GM21381 (cell line): ENCODE measurements at regions not wholly inside any gene's neighbourhood (a gene's known extent, or its start where the extent isn't known, plus 50 kb on each side); places are given as distances from the start of the nearest gene placed in this dataset.
"Not testable (repeated sequence)": the region's sequence is repeated elsewhere in the genome, so short reads cannot be mapped to it uniquely, and the experiment has no call there.

ENCODE experiments used
- ATAC-seq: cut with Tn5 transposase; IDR thresholded peaks from one replicate; pipeline ENCODE4 v1.9.1; 2021; ENCODE audit warnings: mild to moderate bottlenecking, moderate library complexity; ENCODE audit not compliant: unreplicated experiment

DNA sequence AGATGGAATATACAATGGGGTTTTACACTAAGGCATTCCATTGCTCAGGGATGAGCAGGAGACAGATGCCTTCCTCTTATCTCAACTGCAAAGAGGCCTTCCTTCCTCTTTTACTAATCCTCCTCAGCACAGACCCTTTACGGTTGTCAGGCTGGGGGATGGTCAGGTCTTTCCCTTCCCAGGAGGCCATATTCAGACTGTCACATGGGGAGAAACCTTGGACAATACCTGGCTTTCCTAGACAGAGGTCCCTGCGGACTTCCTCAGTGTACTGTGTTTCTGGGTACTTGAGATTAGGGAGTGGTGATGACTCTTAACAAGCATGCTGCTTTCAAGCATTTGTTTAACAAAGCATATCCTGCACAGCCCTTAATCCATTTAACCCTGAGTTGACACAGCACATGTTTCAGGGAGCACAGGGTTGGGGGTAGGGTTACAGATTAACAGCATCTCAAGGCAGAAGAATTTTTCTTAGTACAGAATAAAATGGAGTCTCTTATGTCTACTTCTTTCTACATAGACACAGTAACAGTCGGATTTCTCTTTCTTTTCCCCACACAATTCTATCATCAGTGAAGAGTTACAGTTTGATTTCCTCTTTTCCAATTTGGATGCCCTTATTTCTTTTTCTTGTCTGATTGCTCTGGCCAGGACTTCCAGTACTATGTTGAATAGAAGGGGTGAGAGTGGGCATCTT, 737.1 kb downstream of the TRHDE start:
- not testable (repeated sequence) for ATAC-seq

DNA sequence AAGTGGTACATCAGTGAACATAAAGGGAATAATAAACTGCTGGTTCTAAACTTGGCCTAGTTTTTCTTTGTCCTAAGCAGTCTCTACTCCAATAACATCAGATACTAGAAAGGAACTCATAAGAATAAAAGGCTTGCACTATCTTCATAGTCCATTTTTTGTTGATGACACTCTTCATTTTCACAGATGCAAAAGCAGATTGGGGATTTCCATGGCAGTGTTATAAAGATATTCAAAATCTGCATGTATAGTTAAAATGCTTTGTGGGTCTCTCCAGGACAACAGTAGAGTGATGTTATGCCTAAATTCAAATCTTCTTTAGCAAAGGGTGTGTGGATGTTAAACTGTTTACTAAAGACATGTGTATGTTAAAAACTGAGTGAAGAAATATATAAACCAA, 745.8 kb downstream of the TRHDE start:
- no peak for ATAC-seq

DNA sequence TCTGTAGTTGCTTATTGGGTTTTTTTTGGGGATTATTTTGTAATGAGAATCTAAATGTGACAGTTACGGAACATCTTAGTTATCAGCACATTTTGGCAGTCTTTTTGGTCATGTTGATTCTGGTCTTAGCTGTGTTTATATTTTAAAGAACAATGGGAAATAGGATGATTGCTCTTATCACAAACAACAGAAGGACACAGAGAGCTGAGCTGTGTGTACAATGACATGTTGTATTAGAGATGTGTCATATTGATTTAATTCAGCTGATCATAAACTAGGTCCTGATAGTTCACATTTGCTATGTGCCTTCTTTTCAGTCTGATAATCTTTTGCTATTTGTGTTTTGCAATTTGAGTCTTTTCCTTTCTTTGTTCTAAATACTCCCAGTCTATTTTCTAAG, 781.7 kb downstream of the TRHDE start:
- no peak for ATAC-seq

DNA sequence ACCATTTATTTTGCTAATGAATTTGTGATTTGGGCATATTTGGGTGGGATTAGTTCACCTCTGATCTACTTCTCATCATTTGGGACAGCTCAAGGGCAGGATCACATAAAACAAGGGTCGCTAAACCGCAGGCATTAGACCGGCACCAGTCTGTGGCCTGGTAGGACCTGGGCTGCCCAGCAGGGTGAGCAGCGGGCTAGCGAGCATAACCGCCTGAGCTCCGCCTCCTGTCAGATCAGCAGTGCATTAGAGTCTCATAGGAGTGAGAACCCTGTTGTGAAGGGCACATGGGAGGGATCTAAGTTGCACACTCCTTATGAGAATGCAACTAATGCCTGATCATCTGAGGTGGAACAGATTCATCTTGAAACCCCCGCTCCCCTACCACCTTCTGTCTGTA, 785.3 kb downstream of the TRHDE start:
- ATAC-seq, result no peak

DNA sequence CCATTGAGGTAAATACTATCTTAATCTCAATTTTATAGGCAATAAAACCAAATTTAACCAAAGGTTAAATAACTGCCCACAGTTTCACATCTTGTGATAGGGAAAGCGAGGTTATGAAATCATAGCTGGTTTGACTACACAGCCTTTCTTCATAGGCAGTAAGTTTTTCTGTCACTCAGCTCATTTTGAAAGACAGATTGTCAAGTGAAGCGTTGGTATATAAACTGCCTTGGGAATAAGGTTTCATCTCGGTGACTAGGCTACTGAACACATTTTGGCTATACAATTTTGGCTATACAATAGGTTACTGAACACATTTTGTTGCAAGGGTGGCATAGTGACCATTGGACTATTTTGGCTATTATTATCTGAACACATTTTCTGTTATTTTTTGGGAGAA, 793.7 kb downstream of the TRHDE start:
- no peak for ATAC-seq

DNA sequence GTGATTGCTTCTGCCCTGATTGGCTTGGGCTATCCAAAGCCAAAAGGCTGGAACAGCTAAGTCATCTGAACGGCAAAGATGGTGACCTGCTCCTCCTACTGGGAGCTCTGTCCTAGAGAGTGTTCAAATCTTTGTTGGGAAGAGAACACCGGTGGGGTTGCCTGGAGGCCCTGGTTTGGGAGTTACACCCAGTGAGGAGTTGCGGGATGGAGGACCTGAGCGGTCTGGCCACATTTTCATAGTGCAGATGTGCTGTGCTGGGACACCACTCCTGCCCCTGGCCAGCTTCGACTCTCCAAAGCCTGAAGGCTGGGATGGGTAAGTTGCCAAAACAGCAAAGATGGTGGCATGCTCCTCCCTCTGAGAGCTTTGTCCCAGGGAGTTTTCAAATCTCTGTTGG, 795.4 kb downstream of the TRHDE start:
- ATAC-seq, result no peak

DNA sequence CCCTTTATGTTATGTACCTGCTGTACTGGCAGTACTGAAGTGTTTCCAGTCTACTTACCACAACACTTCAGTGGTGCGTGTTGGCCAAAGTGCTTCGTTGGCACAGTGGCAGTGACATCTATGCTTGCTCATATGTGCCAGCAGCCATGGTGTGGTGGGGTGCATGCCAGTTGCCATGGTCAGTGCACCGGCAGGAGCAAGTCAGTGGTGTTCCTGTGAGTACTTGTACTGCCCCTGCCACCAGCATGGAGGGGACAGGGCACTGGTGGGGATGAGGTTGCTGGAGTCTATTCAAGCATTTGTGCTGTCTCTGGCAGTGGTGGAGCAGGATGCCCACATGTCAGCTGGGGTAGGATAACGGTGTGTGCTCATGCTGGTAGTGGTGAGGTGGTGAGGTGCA, 800.0 kb downstream of the TRHDE start:
- ATAC-seq, result no peak

DNA sequence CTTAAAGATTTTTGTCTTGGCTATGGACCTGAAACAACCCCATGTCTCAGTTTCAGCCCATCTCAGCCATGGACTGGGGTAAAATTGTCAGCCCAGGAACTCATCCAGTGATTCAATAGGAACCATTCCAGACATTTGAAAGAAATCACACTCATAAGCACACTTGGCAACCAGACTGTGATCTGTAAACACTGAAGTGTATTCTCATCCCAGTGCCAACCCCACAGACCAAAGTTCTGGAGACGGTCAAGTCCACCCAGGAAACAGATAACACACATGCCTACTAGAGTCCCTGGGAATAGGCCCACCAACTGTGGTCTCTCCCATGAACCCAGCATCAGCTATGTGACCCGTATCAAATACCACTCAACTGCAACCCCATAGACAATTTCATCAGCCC, 804.6 kb downstream of the TRHDE start:
- ATAC-seq, result no peak

DNA sequence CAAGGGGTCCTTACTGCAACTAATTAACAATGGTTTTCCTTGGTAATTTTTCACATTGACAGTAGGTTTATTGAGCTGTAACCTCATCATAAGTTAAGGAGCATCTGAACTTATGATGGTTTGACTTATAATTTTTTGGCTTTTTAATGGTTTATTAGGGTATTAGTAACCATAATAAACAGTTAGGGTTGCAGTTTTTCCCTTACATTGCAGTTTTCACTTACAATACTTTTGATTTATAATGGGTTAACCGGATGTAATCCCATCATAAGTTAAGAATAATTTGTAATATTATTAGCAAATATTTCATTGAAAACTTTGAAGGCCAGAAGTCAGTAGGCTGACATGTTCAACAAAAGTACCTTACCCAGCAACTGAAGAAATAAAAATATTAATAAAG, 811.6 kb downstream of the TRHDE start:
- no peak for ATAC-seq

DNA sequence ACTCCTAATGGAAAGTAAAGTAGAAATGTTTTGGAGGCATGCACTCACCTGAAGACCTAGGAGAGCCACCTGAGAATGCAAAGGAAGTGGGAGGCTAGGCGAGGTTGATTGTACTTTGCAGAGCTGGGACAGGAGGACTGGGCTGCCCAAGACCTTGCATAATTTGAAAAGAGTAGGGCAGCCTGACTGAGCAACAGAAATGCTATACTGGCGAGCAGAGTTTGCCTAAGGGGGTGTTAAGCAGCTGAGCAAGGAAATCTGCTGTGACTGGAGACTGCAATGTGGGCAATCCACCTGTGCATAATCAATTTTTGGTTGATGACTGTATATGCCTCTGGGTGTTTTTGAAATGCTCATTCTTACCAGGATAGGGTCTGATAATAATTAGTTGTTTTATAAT, 834.1 kb downstream of the TRHDE start:
- ATAC-seq, result no peak

DNA sequence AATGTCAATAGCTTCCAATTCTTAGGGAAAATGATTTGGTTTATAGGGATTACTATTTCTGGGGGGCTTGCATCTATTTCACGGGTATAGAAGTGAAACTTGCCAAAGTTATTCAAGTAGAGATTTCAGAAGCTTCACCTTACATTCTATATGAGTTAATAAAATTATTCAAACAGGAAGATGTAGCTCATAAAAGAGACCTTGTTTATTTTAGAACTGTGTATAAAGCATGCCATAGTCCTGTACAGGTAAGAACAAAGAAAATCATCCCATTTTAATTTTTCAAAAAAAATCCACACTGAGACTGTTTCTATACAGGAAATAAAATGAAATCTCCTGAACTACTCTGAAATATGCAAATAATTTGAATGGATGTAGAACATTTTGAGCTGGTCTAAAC, 834.7 kb downstream of the TRHDE start:
- ATAC-seq, result no peak

DNA sequence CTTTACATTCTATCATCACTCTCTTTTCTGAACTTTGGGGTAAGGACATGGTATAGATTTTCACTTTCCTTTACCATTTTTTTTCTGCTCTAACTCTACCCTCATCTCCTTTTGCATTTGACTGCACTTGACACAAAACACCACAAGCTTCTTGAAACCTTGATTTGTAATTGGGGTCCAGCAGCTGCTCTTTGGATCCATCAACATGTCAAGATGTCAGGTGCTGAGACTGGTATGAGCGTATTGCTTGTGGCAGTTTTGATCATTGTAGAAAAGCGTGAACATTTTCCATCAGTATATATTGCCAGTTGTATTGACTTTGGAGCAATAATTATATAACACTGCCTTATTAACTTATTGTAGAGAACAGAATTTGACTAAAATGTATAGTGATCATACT, 838.6 kb downstream of the TRHDE start:
- no peak for ATAC-seq

DNA sequence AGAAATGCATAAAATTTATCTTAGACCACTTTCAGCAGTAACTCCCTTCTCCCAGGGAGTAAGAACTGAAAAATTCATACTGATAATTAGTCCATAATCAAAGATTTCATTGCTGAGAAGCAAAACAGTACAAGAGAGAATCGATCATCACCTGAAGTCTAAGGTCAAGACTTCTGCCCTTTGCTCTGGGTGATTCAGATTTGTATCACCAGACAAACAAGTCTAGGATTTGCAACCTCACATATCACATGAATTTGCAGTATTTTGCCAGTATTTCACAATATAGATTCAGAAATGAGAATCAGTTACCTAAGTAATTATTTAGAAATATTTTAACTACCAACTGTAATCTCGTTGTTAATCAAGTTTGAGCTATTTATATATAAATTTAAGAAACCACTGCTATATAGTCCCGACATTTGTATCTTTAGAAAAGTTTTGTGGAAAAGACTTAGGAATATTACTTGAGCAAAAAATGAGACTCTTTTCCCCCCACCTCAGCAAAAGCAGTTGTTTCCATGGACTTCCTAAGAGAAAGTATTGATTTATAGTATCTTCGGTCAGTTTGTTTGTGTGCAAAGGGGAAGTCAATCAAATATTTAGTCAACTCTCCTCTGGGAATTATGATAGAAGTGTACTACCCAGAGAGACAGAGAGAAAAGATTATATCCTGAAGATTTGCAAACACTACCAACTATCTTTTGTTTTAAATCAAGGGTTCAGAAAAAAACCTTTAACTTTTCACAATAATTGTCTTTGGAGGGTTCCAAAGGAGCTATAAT, 840.1 kb downstream of the TRHDE start:
- ATAC-seq, result no peak

DNA sequence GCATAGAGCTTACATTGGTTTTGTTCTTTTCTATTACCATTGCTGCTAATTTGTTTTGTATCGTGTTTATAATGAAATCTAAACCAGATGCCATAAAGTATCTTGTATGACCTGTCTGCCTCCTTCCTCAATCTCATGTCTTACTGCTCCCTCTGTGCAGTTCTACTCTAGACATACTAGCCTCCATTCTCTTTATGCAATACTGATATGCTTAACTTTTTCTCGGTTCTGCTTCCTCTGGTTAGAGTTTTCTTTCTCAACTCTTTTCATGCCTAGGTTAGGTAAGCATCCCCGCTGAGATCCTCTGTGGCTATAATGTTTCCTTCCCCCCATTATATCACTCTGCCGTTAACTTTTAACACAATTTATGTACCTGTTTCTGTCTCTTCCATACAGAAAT, 852.3 kb downstream of the TRHDE start:
- no peak for ATAC-seq

DNA sequence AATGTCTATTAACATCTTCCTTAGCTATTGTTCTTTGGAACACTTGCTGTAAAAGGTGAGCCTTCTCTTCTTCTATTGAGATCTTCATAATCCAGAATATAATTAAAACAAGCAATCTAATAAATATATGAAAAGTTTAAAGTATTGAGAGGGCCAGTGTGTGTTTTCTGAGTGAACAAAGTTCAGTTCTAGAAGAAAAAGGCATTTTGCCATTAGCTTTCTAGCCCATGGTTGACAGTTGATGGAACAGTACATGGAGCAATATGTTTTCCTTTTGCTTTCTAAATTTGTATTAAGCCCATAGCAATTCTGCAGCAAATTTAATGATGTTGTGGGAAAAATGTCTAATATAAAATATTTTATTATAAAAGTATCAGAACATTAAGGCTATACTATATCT, 853.0 kb downstream of the TRHDE start:
- no peak for ATAC-seq

DNA sequence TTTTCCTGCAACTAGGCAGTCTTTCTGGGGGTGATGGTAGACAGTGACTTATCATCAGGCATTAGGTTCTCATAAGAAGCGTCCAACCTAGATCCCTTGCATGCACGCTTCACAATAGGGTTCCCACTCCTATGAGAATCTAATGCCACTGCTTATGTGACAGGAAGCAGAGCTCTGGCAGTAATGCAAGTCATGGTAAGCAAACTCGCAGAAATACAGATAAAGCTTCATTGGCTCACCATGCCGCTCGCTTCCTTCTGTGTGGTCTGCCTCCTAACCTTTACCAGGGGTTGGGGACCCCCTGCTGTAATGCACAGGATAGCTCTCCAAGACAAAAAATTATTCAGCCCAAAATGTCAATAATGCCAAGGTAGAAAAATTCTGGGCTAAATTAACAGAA, 864.2 kb downstream of the TRHDE start:
- no peak for ATAC-seq

DNA sequence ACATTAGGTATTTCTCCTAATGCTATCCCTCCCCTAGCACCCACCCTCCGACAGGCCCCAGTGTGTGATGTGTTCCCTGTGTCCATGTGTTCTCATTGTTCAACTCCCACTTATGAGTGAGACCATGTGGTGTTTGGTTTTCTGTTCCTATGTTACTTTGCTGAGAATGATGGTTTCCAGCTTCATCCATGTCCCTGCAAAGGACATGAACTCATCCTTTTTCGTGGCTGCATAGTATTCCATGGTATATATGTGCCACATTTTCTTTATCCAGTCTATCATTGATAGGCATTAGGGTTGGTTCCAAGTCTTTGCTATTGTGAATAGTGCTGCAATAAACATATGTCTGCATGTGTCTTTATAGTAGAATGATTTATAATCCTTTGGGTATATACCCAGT, 867.5 kb downstream of the TRHDE start:
- ATAC-seq, result not testable (repeated sequence)

DNA sequence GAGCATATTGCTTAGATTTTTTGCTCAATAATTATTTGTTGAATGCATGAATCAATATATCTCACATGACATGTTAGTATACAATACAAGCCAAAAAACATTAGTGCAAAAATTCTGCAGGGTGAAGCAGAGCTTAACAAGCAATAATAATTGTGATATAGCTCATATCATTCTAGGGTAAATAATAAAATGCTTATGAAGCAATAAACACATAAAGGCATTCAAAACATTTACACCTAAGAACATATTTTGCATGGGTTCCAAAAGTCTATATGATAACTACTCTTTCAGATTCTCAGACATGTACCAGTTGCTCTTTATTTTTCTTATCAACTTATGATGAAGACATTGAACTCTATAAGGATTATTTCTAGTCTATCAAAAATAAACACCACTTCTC, 886.2 kb downstream of the TRHDE start:
- ATAC-seq, result no peak

DNA sequence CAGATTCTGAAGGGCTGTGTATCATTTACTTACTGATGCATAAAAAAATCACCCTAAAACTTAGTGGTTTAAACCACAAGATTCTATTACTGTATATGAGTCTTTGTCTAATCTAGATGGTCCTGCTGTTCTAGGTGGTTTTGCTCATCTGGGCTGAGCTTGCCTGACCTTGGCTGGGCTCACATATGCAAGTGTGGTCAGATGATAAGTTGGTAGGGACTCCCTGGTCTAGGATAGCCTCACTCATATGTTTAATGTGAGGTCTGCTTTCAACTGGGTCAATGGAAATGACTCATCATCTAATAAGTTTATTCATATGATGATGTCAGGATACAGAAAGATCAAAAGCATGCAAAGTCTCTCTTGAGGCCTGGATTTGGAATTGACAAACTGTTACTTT, 887.8 kb downstream of the TRHDE start:
- no peak for ATAC-seq

DNA sequence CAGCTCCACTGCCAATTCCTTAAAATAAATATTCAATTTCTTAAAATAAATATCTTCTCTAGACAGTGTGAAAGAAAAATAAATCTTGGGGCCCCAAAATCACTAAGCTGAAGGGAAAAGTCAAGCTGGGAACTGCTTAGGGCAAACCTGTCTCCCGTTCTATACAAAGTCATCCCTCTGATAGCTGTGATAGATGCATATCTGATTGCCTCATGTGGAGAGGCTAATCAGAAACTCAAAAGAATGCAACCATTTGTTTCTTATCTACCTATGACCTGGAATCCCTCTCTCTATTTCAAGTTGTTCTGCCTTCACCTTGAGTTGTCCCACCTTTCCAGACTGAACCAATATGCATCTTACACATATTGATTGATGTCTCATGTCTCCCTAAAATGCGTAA, 889.8 kb downstream of the TRHDE start:
- ATAC-seq, result no peak

DNA sequence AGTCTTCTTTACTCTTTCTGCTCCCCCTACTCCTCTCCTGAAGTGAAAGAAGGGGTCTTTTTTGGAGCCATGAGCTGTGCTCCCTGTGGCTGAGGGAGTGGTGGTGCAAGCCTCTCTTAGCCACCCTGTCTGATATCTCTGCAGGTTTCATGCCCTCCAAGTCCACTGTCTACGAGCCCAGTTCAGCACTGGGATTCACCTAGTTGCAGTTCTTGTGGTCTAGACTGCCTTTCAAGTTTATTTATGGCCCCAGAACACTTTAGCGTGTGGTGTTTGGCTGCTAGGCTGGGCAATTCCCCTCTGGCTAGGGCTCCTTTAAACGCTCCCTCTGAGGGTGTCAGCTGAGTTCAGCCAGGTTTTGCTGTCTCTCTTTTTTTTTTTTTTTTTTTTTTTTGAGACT, 908.6 kb downstream of the TRHDE start:
- ATAC-seq, result no peak

DNA sequence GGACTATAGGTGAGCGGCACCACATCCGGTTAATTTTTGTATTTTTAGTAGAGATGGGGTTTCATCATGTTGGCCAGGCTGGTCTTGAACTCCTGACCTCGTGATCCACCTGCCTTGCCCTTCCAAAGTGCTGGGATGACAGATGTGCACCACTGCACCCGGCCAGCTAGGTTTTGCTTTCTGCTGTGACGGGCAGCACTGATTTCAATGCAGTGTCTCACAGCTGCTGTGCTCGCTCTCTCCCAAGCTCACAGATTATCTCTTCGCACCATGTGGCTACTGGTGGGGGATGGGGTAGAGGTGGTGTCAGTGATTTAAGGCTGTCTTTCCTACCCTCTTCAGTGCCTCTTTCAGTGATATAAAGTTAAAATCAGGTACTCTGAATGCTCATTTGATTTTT, 909.1 kb downstream of the TRHDE start:
- ATAC-seq, result no peak

DNA sequence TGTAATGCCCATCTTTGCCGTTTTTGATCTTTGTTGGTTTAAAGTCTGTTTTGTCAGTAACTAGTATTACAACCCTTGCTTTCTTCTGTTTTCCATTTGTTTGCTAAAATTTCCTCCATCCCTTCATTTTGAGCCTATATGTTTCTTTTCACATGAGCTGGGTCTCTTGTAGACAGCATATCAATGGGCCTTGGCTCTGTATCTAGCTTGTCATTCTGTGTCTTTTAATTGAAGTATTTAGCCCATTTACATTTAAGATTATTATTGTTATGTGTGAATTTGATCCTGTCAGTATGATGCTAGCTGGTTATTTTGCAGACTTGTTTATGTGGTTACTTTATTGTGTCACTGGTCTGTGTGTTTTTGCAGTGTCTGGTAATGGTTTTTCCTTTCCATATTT, 913.2 kb downstream of the TRHDE start:
- ATAC-seq, result no peak
